ENCODE measurements at regions not wholly inside any gene's neighbourhood (a gene's known extent, or its start where the extent isn't known, plus 50 kb on each side); places are given as distances from the start of the nearest gene placed in this dataset.

DNA sequence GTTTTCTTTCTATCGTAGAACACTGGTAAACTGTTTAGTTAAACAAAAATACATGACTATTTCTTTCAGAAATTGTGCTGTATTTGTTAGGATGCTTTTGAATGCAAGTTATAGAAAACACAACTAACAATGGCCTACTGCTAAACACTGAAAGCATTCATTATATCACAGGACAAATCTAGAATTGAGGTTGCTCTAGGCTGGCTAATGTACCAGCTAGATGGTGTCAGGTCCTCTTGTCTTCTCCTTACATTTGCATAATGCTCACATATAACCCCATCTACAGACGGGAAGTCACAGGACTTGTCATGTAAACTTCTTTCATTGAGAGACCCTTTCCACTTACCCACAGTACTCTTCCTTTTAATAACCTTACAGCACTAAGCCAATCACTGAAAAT lies 586.8 kb downstream of the DSC3 start:
- no peak for DNase-seq (ENCODE audit: low read depth in 2 of 2)
- TF ChIP-seq, protein P1, sequence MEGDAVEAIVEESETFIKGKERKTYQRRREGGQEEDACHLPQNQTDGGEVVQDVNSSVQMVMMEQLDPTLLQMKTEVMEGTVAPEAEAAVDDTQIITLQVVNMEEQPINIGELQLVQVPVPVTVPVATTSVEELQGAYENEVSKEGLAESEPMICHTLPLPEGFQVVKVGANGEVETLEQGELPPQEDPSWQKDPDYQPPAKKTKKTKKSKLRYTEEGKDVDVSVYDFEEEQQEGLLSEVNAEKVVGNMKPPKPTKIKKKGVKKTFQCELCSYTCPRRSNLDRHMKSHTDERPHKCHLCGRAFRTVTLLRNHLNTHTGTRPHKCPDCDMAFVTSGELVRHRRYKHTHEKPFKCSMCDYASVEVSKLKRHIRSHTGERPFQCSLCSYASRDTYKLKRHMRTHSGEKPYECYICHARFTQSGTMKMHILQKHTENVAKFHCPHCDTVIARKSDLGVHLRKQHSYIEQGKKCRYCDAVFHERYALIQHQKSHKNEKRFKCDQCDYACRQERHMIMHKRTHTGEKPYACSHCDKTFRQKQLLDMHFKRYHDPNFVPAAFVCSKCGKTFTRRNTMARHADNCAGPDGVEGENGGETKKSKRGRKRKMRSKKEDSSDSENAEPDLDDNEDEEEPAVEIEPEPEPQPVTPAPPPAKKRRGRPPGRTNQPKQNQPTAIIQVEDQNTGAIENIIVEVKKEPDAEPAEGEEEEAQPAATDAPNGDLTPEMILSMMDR (IDR thresholded peaks at IDR 0.05; ENCODE audit: low read depth, low read length), result no peak
- no peak overlapping the region for H3K4me3 ChIP-seq (replicated peaks in 1 of 2; ENCODE audit: low read depth in 2 of 2, low read length in 2 of 2)

DNA sequence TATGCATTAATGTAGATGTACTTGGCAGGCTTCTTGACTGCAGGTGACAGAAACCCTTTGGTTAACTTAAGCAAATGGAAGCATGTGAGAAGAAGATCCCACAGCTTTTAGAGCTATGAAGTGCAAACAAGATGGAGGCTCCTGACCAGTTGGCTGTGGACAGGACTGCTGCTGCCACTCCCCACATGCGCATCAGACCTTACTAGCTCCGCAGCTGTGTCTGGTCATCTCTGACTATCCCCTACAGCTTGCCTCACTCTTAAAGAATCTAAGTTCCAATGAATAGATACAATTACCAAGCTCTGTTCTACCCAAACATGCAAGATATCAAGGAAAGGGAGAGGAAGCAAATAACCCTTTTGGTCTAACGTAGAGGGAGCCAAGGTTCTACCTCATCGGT lies 587.6 kb downstream of the DSC3 start:
- no peak for DNase-seq (ENCODE audit: low read depth in 2 of 2)
- TF ChIP-seq, protein P1 (IDR thresholded peaks at IDR 0.05; ENCODE audit: low read depth, low read length), result no peak
- H3K4me3 ChIP-seq (replicated peaks in 1 of 2; ENCODE audit: low read depth in 2 of 2, low read length in 2 of 2), result no peak overlapping the region

DNA sequence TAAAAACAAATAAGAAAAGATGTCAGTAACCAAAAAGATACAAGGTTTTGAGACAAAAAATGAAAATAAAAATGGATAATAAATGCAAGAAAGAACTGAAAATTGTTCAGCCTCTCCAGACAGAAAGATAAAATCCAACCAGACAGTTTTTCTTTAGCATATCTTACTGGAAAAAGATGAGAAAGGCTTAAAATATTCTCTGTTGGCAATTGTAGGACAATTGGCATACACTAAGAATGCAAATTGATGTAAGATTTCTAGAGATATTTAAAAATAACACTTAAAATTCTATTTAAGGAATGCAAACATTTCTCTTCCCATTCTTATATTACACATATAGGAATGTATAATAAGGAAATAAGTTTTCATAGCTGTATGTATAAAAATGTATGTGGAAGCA lies 590.6 kb downstream of the DSC3 start:
- no peak overlapping the region for H3K4me3 ChIP-seq (replicated peaks in 1 of 2; ENCODE audit: low read depth in 2 of 2, low read length in 2 of 2)
- DNase-seq (ENCODE audit: low read depth in 2 of 2), result no peak
- TF ChIP-seq, protein P1 (IDR thresholded peaks at IDR 0.05; ENCODE audit: low read depth, low read length), result no peak

DNA sequence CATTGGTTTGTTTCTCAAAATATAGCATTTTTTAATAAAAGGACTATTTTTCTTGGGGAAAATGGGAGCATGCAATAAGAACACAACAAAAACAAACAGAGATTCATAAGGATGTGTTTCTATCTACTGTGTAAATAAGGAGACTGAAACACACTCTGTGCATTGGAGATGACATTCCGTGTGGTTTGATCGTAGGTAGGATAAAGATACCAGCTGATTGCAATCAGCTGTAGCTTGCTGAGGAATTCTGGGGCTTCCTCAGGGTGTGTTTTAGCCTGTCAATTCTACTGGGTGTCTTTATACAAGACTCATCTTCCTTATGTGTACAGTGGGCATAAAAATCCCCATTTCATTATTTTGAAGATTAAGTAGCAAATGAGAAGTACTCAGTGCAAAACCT lies 591.6 kb downstream of the DSC3 start:
- no peak for DNase-seq (ENCODE audit: low read depth in 2 of 2)
- TF ChIP-seq, protein P1 (IDR thresholded peaks at IDR 0.05; ENCODE audit: low read depth, low read length), result no peak
- no peak overlapping the region for H3K4me3 ChIP-seq (replicated peaks in 1 of 2; ENCODE audit: low read depth in 2 of 2, low read length in 2 of 2)

DNA sequence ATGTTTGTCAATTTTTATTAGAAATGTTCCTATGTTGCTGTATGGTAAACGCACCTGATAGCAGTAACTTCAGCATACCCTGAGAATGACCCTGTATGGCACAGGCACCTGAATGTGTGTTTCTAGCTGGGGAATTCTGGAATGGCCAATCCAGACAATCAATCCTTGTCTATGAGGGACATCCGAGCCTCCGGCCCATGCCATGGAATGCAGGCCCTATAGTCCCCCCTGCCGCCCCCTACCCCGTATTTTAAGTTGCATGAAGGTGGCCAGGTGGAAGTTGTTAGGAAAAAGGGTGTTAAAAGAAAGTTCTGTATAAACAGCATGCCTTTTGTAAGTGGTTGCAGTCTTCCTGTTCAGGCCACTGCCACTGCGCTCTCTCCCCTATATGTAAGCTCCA lies 595.9 kb downstream of the DSC3 start:
- no peak overlapping the region for H3K4me3 ChIP-seq (replicated peaks in 1 of 2; ENCODE audit: low read depth in 2 of 2, low read length in 2 of 2)
- TF ChIP-seq, protein P1 (IDR thresholded peaks at IDR 0.05; ENCODE audit: low read depth, low read length), result no peak
- no peak for DNase-seq (ENCODE audit: low read depth in 2 of 2)

DNA sequence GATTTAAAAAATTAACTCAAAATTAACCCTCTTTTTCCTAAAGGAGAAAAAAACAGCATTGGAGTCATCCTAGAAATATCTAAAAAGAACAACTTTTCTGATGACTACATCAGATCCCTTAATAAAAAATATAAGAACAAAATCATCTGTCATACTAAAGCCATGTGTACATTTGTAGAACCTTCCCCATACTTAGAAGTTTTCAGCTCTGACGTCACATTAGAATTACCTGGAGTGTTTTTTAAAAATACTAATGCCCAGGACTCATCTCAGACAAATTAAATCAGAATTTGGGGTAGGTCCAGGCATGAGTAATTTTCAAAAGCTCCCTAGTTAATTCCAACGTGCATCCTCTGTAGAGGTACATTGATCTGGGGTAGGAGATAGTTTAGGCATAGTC lies 598.0 kb downstream of the DSC3 start:
- no peak for DNase-seq (ENCODE audit: low read depth in 2 of 2)
- no peak overlapping the region for H3K4me3 ChIP-seq (replicated peaks in 1 of 2; ENCODE audit: low read depth in 2 of 2, low read length in 2 of 2)
- TF ChIP-seq, protein P1 (IDR thresholded peaks at IDR 0.05; ENCODE audit: low read depth, low read length), result no peak

DNA sequence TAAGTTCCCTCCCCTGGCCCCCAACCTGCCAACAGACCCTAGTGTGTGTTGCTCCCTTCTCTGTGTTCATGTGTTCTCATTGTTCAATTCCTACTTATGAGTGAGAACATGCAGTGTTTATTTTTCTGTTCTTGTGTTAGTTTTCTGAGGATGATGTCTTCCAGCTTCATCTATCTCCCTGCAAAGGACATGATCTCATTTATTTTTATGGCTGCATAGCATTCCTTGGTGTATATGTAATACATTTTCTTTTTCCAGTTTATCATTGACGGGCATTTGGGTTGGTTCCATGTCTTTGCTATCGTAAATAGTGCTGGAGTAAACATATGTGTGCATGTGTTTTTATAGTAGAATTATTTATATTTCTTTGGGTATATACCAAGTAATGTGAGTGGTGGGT lies 602.2 kb downstream of the DSC3 start:
- no peak for DNase-seq (ENCODE audit: low read depth in 2 of 2)
- no peak overlapping the region for H3K4me3 ChIP-seq (replicated peaks in 1 of 2; ENCODE audit: low read depth in 2 of 2, low read length in 2 of 2)
- TF ChIP-seq, protein P1 (IDR thresholded peaks at IDR 0.05; ENCODE audit: low read depth, low read length), result no peak
